Osteoblast (primary cell): ENCODE measurements at regions not wholly inside any gene's neighbourhood (a gene's known extent, or its start where the extent isn't known, plus 50 kb on each side); places are given as distances from the start of the nearest gene placed in this dataset.
A peak's percentile ranks its signal among the peaks of the same experiment; 100 is the strongest.

ENCODE experiments used
- DNase-seq: peaks from one replicate; pipeline ENCODE4 v3.0.0; 2011; ENCODE audit warnings: low spot score, mixed read lengths; ENCODE audit not compliant: insufficient read length; ENCODE audit errors: missing footprints
- H2AFZ ChIP-seq: 2 replicates; pipeline ENCODE4 v1.6.0; 2011; ENCODE audit warnings: mild to moderate bottlenecking, low read length
- H3K27ac ChIP-seq: 2 replicates; pipeline ENCODE4 v1.5.1; 2011; ENCODE audit warnings: mild to moderate bottlenecking, low read depth, low read length, moderate library complexity
- H3K27me3 ChIP-seq: 2 replicates; pipeline ENCODE4 v1.6.0; 2012; ENCODE audit warnings: mild to moderate bottlenecking, control low read depth, inconsistent platforms, low read length, moderate library complexity; ENCODE audit not compliant: insufficient read depth
- H3K36me3 ChIP-seq: 2 replicates; pipeline ENCODE4 v1.5.1; 2011; ENCODE audit warnings: mild to moderate bottlenecking, low read length, control low read depth, moderate library complexity; ENCODE audit not compliant: insufficient read depth
- H3K4me1 ChIP-seq: 2 replicates; pipeline ENCODE4 v1.5.1; 2011; ENCODE audit warnings: mild to moderate bottlenecking, low read length, control low read depth, moderate library complexity; ENCODE audit not compliant: insufficient read depth
- H3K4me2 ChIP-seq: 2 replicates; pipeline ENCODE4 v1.6.0; 2011; ENCODE audit warnings: mild to moderate bottlenecking, low read length; ENCODE audit not compliant: insufficient read depth
- H3K4me3 ChIP-seq: fragments of 200-600 bp; sonication (generic); 3 replicates; pipeline ENCODE4 v1.5.1; 2012; ENCODE audit warnings: mild to moderate bottlenecking, low read length, inconsistent platforms; ENCODE audit not compliant: insufficient read depth
- H3K79me2 ChIP-seq: 2 replicates; pipeline ENCODE4 v1.6.0; 2012; ENCODE audit warnings: mild to moderate bottlenecking, low read length, control low read depth, inconsistent platforms; ENCODE audit not compliant: insufficient read depth
- H3K9me3 ChIP-seq: 2 replicates; pipeline ENCODE4 v1.5.1; 2011; ENCODE audit warnings: low read depth, low read length, control low read depth
- H4K20me1 ChIP-seq: 2 replicates; pipeline ENCODE4 v1.6.0; 2012; ENCODE audit warnings: mild to moderate bottlenecking, low read length, control low read depth; ENCODE audit not compliant: insufficient read depth
- TF ChIP-seq, protein P1 (sequence below): IDR thresholded peaks from 2 replicates; pipeline ENCODE4 v1.5.1; 2011; ENCODE audit warnings: mild to moderate bottlenecking, low read depth, low read length, moderate library complexity; ENCODE audit errors: extremely low read depth

DNA sequence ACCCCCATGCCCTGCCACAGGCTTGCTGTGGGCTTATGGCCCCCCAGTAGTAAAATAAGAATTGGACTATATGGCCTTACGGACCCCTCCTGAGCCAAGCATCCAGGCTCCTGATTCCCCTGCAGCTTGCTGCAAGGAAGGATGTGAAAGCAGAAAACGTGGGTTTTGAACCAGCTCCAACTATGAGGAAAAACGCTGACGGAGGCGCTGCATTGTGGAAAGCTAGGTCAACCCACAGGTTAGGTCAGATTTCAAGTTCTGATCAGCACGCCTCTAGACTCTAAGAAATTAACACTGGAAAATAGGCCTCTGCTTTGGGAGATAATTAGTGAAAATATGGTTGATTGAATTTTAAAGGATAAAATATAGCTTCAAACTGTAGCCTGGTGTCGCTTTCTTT lies 195.4 kb upstream of the HES1 start:
- no peaks in the 10 kb centered on the region for H3K36me3 ChIP-seq
- H2AFZ ChIP-seq: no peak overlapping the region
- TF ChIP-seq, protein P1, sequence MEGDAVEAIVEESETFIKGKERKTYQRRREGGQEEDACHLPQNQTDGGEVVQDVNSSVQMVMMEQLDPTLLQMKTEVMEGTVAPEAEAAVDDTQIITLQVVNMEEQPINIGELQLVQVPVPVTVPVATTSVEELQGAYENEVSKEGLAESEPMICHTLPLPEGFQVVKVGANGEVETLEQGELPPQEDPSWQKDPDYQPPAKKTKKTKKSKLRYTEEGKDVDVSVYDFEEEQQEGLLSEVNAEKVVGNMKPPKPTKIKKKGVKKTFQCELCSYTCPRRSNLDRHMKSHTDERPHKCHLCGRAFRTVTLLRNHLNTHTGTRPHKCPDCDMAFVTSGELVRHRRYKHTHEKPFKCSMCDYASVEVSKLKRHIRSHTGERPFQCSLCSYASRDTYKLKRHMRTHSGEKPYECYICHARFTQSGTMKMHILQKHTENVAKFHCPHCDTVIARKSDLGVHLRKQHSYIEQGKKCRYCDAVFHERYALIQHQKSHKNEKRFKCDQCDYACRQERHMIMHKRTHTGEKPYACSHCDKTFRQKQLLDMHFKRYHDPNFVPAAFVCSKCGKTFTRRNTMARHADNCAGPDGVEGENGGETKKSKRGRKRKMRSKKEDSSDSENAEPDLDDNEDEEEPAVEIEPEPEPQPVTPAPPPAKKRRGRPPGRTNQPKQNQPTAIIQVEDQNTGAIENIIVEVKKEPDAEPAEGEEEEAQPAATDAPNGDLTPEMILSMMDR: no peak
- H4K20me1 ChIP-seq: no peaks in the 10 kb centered on the region
- DNase-seq: no peak
- H3K27ac ChIP-seq: no peak overlapping the region
- no peaks in the 10 kb centered on the region for H3K79me2 ChIP-seq
- no peak overlapping the region for H3K4me3 ChIP-seq
- H3K4me2 ChIP-seq: no peak overlapping the region
- H3K9me3 ChIP-seq: no peaks in the 10 kb centered on the region
- peaks cover 49% of the 10 kb centered on the region for H3K27me3 ChIP-seq
- H3K4me1 ChIP-seq: no peaks in the 10 kb centered on the region

DNA sequence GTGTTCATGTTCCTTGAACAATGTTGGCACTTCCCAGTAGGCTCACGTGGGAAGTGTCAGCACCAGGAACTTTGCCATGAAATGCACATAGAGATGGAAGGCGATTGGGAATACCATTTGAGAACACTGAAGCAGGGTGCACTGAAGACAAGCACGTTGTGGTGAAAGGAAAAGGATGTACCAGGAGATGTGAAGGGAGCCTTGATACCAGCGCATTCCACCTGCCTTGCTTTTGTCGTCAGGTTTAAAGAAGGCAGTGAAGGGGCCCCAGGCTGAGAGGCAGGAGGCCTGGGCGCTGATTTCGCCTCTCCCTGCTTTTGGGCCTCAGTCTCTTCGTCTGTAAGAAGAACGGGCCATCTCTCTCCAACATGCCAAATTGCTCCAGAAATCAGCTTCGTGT lies 194.5 kb upstream of the HES1 start:
- no peak overlapping the region for H3K4me3 ChIP-seq
- no peak overlapping the region for H3K27ac ChIP-seq
- H2AFZ ChIP-seq: no peak overlapping the region
- no peaks in the 10 kb centered on the region for H3K36me3 ChIP-seq
- H3K4me2 ChIP-seq: no peak overlapping the region
- H3K27me3 ChIP-seq: peaks cover 55% of the 10 kb centered on the region
- no peak for DNase-seq
- no peaks in the 10 kb centered on the region for H4K20me1 ChIP-seq
- H3K79me2 ChIP-seq: no peaks in the 10 kb centered on the region
- no peaks in the 10 kb centered on the region for H3K4me1 ChIP-seq
- TF ChIP-seq, protein P1: no peak
- H3K9me3 ChIP-seq: no peaks in the 10 kb centered on the region

DNA sequence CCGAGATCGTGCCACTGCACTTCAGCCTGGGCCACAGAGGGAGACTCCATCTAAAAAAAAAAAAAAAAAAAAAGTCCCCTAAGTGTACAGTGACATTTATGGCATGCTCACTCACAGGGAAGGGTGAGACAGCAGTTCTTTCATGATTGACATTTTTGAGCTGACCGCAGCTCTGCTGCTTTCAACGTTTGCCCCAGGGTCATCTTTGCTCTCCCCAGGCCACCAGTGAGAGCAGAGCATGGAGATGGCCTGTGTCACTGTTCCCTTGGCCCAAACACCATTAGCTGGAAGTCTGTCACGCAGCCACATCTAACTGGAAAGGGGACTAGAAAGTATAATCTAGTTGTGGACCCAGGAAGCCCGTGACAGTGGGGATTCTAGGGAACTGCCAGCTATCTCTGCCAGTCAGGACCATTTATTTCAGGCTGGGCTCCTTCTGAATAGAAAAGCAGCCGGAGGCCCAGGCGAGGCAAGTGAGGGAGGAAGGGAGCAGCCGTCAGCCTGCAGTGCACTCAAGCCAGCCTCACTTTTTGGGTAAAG lies 193.4 kb upstream of the HES1 start:
- Histone ChIP-seq H3K79me2 (no peaks in the 10 kb centered on the region), H3K27me3 (peaks cover 58% of the 10 kb centered on the region), H2AFZ (no peak overlapping the region), H3K4me2 (no peak overlapping the region), H3K9me3 (no peaks in the 10 kb centered on the region), H3K4me1 (no peaks in the 10 kb centered on the region), H3K27ac (no peak overlapping the region), H3K4me3 (no peak overlapping the region), H3K36me3 (no peaks in the 10 kb centered on the region), H4K20me1 (no peaks in the 10 kb centered on the region)
- TF ChIP-seq, protein P1: no peak
- DNase-seq: no peak

DNA sequence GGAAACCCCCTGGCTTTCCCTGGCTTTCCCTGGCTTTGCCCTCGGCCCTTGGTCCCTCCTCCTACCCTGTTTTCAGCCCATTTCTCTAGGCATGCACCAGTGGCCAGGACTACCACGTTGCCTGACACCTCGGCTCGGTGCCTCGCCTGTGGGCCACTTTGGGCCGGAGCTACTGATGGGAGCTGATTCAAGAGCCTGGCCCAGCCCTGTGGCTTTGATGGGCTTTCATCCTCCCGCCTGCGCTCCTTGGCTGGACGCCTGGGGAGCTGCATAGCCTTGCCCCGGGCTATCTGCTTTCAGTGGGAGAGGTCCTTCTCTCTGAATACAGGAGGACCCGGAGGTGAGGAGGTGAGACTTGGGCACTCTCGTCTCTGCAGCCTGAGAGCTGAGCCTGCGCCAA lies 192.7 kb upstream of the HES1 start:
- Histone ChIP-seq H2AFZ (no peak overlapping the region), H3K9me3 (no peaks in the 10 kb centered on the region), H3K27ac (no peak overlapping the region), H3K4me1 (no peaks in the 10 kb centered on the region), H4K20me1 (no peaks in the 10 kb centered on the region), H3K79me2 (no peaks in the 10 kb centered on the region), H3K4me3 (no peak overlapping the region), H3K27me3 (peaks cover 52% of the 10 kb centered on the region), H3K36me3 (no peaks in the 10 kb centered on the region), H3K4me2 (no peak overlapping the region)
- TF ChIP-seq, protein P1: no peak
- DNase-seq: peak; percentile 29
